Femur (tissue), 1 donor: ENCODE measurements at regions not wholly inside any gene's neighbourhood (a gene's known extent, or its start where the extent isn't known, plus 50 kb on each side); places are given as distances from the start of the nearest gene placed in this dataset.

Experiments used
- DNase-seq: peaks from one replicate; pipeline ENCODE4 v3.0.0-alpha.2; 2017

- DNase-seq = no peak
Measured at GRCh38 chr3:181660337-181660736, 51.4 kb upstream of the SOX2 start.

GRCh38 chr3:181637456-181637855 lies 74.3 kb upstream of the SOX2 start:
- no peak for DNase-seq

- DNase-seq = no peak
Measured at GRCh38 chr3:181637056-181637455, 74.7 kb upstream of the SOX2 start.

- no peak for DNase-seq
Measured at GRCh38 chr3:181635141-181635540, 76.6 kb upstream of the SOX2 start.

GRCh38 chr3:181633556-181633955 lies 78.2 kb upstream of the SOX2 start:
- no peak for DNase-seq

- DNase-seq = no peak
Measured at GRCh38 chr3:181631901-181632300, 79.8 kb upstream of the SOX2 start.

- no peak for DNase-seq
Measured at GRCh38 chr3:181630853-181631252, 80.9 kb upstream of the SOX2 start.

- no peak for DNase-seq
Measured at GRCh38 chr3:181629711-181630110, 82.0 kb upstream of the SOX2 start.

GRCh38 chr3:181629029-181629428 lies 82.7 kb upstream of the SOX2 start:
- DNase-seq = no peak

GRCh38 chr3:181628384-181628783 lies 83.3 kb upstream of the SOX2 start:
- no peak for DNase-seq

GRCh38 chr3:181626036-181626435 lies 85.7 kb upstream of the SOX2 start:
- DNase-seq = no peak

- no peak for DNase-seq
Measured at GRCh38 chr3:181623924-181624694, 87.6 kb upstream of the SOX2 start.

- no peak for DNase-seq
Measured at GRCh38 chr3:181622365-181622764, 89.4 kb upstream of the SOX2 start.

GRCh38 chr3:181619897-181620296 lies 91.8 kb upstream of the SOX2 start:
- DNase-seq = no peak

- DNase-seq = no peak
Measured at GRCh38 chr3:181618260-181618659, 93.5 kb upstream of the SOX2 start.

- DNase-seq = no peak
Measured at GRCh38 chr3:181616088-181617070, 95.3 kb upstream of the SOX2 start.

GRCh38 chr3:181615666-181616065 lies 96.1 kb upstream of the SOX2 start:
- no peak for DNase-seq

- no peak for DNase-seq
Measured at GRCh38 chr3:181614878-181615277, 96.8 kb upstream of the SOX2 start.

GRCh38 chr3:181613813-181614212 lies 97.9 kb upstream of the SOX2 start:
- DNase-seq = no peak

- no peak for DNase-seq
Measured at GRCh38 chr3:181613191-181613590, 98.5 kb upstream of the SOX2 start.

- DNase-seq = no peak
Measured at GRCh38 chr3:181610973-181611265, 100.8 kb upstream of the SOX2 start.

- no peak for DNase-seq
Measured at GRCh38 chr3:181610083-181610972, 101.4 kb upstream of the SOX2 start.
